HepG2 (cell line): ENCODE measurements at regions not wholly inside any gene's neighbourhood (a gene's known extent, or its start where the extent isn't known, plus 50 kb on each side); places are given as distances from the start of the nearest gene placed in this dataset.

ENCODE experiments used
- CTCF ChIP-seq: sonication (generic); formaldehyde crosslinking; IDR thresholded peaks from 2 replicates; pipeline ENCODE4 v1.5.0; 2020; ENCODE audit warnings: mild to moderate bottlenecking, missing genetic modification reagents, moderate library complexity
- ELK4 ChIP-seq: sonication (generic); formaldehyde crosslinking; IDR thresholded peaks from 2 replicates; pipeline ENCODE4 v1.9.0; 2021; ENCODE audit warnings: missing genetic modification reagents, borderline replicate concordance
- POLR2A ChIP-seq, 2 experiments: IDR thresholded peaks; 2 replicates each; pipeline ENCODE4 v1.6.1; 2011; ENCODE audit warnings: low read depth in 2 of 2, low read length in 2 of 2, mild to moderate bottlenecking in 1 of 2, moderate library complexity in 1 of 2; ENCODE audit not compliant: insufficient read depth in 1 of 2
- TARDBP ChIP-seq: sonication (generic); formaldehyde crosslinking; IDR thresholded peaks from 2 replicates; pipeline ENCODE4 v1.8.0; 2022; ENCODE audit warnings: mild to moderate bottlenecking, missing genetic modification reagents
- ZNF12 ChIP-seq: sonication (generic); formaldehyde crosslinking; IDR thresholded peaks from 2 replicates; pipeline ENCODE4 v1.5.0; 2020; ENCODE audit warnings: missing genetic modification reagents
- ZNF260 ChIP-seq: sonication (generic); formaldehyde crosslinking; IDR thresholded peaks from 2 replicates; pipeline ENCODE4 v1.4.0; 2020; ENCODE audit warnings: missing genetic modification reagents, low read depth, mild to moderate bottlenecking, borderline replicate concordance
- ZNF280D ChIP-seq: sonication (generic); formaldehyde crosslinking; IDR thresholded peaks from 2 replicates; pipeline ENCODE4 v1.5.1; 2020; ENCODE audit warnings: mild to moderate bottlenecking, missing genetic modification reagents
- ZNF639 ChIP-seq: conservative IDR thresholded peaks from 2 replicates; pipeline ENCODE4 v1.6.1; 2018; ENCODE audit warnings: missing genetic modification reagents
- ZSCAN25 ChIP-seq: sonication (generic); formaldehyde crosslinking; IDR thresholded peaks from 2 replicates; pipeline ENCODE4 v1.8.0; 2022; ENCODE audit warnings: mild to moderate bottlenecking, missing genetic modification reagents

- TF ChIP-seq POLR2A (IDR thresholded peaks at IDR 0.05; ENCODE audit: insufficient read depth in 1 of 2, low read depth in 2 of 2, low read length in 2 of 2), result no peak
- no peak for TF ChIP-seq ELK4
- no peak for TF ChIP-seq CTCF (CRISPR knock-in tag)
- TF ChIP-seq ZNF260 (CRISPR knock-in tag), result no peak
- TF ChIP-seq TARDBP (CRISPR knock-in tag), result no peak
- TF ChIP-seq ZNF12 (CRISPR knock-in tag), result no peak
- no peak for TF ChIP-seq ZSCAN25
- TF ChIP-seq ZNF280D, result no peak
- TF ChIP-seq ZNF639 (CRISPR knock-in tag), result no peak
Measured at GRCh38 chr5:86838083-86838482, 220.3 kb downstream of the COX7C start.
